ENCODE measurements at regions not wholly inside any gene's neighbourhood (a gene's known extent, or its start where the extent isn't known, plus 50 kb on each side); places are given as distances from the start of the nearest gene placed in this dataset.
"Not testable (repeated sequence)": the region's sequence is repeated elsewhere in the genome, so short reads cannot be mapped to it uniquely, and the experiment has no call there.

DNA sequence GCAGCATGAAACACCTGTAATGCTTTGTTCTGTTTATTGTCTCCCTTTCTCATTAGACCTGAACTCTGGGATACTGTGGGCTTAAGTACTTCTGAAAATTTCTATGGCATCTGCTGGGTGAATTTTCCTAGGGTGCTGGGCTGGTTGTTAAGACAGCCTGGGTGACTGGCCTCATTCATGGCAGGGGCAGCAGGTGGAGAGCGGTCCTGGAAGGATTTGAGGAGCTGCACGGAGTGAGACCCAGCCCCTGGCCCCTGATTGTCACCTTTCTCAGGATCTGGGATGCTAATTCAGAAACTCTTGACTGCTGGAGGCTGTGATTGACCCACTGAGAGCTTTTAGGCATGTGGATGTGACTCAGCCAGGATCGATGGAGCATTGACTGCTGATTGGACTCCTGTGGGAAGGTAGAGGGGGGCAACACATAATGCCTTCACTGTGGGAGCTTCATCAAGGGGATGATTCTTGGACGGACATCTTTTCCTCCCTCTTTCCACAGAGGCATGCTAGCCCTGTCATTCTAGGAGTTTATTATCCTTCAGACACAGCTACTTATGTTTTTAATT lies 252.0 kb downstream of the GOLGA6L6 start:
- peak; percentile 38 for DNase-seq (ENCODE audit: low spot score)

DNA sequence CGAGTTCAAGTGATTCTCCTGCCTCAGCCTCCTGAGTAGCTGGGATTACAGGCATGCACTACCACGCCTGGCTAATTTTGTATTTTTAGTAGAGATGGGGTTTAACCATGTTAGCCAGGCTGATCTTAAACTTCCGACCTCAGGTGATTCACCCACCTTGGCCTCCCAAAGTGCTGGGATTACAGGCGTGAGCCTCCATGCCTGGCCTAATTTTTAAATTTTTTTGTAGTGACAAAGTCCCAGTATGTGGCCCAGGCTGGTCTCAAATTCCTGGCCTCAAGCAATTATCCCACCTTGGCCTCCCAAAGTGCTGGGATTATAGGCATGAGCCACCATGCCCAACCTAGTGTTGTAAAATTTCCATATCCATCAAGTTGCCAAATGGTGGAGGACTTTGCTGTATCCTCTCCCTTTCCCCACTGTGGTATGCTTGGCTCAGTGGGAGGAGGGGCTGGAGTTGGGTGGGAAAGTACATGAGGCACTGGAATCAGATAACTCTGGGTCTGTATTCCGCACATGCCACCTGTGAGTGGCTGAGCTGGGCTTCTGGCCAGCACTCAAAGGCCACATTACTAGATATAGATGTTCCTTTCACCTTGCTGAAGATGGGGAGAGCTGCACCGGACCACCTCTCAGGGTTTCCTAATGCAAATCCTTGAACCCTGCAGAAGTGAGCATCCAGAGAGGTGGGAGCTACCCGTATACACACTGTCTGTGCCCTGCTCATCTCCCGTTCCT lies 252.6 kb downstream of the GOLGA6L6 start:
- DNase-seq (ENCODE audit: low spot score): peak; percentile 40

DNA sequence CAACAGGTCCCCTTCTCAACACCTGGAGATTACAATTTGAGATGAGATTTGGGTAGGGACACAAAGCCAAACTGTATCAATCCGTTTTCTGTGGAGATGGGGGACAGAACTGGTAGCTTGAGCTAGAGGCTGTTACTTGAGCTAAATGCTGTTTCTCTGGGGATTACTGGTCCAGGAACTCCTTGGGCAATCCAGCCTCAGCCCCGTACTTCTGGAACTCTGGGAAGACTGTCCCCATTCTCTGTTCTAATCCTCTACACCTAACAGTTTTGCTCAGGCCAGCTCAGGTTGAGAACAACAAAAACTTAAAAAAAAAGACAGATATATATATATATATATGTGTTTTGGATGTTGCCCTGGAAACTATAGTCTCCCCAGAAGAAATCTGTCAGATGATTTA lies 255.0 kb downstream of the GOLGA6L6 start:
- DNase-seq (ENCODE audit: low spot score): peak; percentile 10

DNA sequence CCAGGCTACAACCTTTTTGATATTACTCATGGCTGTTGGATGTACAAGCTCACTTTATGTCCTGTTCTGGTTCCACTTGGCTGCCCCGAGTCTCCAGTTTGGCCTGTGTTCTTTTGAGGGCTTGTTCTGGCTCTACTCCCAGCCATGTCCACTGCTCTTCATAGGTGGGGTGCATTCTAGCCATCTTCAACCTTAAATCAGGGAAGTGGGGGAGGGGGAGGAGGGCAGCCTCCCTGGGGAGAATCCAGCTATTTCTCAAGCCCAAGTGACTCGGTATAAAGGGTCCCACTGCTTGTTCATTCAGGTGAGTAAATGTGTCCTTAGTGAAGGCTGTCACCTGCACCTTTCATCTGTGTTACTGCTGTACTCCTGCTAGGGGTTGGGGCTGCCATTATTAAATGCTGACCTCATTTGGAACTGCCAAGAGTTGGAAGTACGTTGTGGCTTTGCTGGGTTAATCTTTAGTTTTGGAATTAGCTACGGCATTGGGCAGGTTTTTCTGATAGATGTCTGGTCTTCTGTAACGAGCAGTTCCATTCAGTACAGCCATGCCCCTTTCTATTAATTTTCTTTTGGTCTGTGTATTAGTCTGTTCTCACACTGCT lies 255.8 kb downstream of the GOLGA6L6 start:
- peak; percentile 34 for DNase-seq (ENCODE audit: low spot score)

DNA sequence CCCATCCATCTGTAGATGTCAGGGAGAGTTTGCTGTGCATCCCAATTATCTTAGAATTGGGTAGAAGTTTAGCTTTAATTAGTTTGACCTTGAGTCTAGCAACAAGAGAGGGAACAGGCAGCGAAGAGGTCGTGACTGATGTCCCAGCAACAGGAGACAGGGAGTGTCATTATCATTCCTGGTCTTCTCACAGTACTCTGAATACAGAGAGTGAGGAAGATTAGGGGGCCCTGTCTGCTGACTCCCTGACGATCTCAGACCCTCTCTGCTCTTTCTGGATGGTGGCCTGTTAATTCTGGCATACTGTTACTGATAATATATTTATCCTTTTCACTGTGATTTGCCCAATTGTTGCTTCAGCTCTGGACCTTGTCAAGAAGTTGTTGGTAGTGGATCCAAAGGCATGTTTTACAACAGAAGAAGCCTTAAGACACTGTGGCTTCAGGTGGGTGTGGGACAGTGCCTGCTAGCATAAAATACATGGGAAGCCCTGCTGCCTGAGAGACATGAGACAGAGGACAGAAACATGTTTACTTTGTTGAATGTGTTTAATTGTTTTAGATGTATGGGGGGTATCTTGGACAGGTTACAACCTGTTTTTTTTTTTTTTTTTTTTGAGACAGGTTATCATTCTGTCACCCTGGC lies 256.6 kb downstream of the GOLGA6L6 start:
- DNase-seq (ENCODE audit: low spot score): peak; percentile 20

DNA sequence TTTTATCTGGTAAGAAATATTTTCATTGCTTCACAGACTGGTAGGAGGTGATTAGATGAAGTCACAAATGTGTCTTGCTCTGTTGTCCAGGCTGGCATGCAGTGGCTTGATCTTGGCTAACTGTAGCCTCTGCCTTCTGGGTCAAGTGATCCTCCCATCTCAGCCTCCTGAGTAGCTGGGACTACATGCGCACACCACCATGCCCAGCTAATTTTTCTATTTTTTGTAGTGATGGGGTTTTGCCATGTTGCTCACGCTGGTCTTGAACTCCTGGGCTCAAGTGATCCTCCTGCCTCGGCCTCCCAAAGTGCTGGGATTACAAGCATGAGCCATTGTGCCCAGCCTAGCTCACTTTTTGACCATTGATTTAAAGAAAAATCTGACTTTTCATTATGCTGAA lies 257.9 kb downstream of the GOLGA6L6 start:
- peak; percentile 15 for DNase-seq (ENCODE audit: low spot score)

DNA sequence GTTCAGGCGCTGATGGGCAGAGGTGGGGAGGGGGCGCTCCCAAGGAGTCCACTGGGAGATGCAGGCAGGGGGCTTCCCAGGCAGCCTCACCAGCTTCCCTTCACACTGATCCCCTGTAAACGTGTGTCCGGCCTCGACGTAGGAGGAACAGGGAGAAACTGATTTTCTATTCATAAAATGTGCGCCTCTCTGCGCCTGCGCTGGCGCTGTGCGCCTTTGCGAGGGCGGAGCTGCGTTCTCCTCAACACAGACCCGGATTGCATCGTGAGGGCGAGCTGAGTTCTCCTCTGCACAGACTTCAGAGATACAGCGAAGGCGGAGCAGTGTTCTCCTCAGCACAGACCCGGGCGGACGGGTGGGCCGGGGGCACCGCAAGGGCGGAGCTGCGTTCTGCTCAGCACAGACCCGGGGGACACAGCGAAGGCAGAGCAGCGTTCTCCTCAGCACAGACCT lies 259.1 kb downstream of the GOLGA6L6 start:
- DNase-seq (ENCODE audit: low spot score): not testable (repeated sequence)

DNA sequence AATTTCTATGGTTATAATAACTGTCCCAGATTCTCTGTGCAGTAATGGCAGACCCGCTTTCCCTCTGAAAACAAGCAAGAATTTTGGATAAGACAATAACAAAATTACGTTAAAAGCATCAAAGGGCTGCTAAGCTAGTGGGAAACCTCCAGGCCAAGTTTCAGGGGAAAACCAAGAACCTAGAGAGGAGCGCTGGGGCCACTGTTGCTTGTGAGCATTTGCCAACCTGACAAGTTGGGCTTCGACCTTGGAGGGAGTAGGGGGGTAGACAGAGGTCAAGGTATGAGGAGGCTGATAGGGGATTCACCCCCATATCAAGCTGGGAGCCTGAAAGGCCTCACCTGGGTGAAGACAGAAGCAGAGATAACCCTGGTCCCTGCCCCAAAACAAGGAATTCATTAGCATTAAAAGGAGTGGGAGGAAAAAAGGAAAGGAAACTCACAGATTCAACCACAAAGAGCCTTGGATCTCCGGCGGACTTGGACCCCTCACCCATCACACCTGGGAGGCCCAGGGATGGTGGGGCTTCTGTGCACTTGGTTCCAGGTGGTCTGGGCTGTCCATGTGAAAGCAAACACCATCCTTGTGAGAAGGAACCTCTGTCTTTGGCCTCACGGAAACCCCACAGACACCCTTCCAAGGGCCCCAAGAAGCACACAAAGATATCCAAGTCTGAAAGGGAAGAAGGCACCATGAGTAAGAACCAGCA lies 259.9 kb downstream of the GOLGA6L6 start:
- DNase-seq (ENCODE audit: low spot score): not testable (repeated sequence)

DNA sequence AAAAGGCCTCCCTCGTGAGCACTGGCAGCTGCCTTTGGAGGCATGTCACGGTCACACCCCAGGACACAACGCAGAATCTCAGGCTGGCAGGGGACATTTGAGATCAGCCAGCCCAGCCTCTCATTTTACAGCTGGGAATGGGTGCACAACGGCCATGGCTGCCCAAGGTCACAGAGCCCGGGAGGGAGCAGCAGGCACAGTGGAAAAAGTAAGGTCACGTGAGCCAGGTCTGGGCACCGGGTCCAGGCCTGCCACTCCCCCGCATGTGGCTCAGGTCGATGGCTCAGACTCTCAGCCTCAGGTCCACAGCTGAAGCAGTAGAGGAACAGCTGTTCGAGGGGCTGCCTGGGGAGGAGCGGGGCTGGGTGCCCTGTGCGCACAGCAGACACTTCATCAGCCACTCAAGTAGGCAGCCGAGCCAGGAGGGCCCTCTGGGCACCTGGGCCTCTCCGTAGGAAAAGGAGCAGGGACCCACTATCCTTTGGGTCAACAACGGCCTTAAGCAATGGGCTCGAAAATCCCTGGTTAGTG lies 260.6 kb downstream of the GOLGA6L6 start:
- no peak for DNase-seq (ENCODE audit: low spot score)

DNA sequence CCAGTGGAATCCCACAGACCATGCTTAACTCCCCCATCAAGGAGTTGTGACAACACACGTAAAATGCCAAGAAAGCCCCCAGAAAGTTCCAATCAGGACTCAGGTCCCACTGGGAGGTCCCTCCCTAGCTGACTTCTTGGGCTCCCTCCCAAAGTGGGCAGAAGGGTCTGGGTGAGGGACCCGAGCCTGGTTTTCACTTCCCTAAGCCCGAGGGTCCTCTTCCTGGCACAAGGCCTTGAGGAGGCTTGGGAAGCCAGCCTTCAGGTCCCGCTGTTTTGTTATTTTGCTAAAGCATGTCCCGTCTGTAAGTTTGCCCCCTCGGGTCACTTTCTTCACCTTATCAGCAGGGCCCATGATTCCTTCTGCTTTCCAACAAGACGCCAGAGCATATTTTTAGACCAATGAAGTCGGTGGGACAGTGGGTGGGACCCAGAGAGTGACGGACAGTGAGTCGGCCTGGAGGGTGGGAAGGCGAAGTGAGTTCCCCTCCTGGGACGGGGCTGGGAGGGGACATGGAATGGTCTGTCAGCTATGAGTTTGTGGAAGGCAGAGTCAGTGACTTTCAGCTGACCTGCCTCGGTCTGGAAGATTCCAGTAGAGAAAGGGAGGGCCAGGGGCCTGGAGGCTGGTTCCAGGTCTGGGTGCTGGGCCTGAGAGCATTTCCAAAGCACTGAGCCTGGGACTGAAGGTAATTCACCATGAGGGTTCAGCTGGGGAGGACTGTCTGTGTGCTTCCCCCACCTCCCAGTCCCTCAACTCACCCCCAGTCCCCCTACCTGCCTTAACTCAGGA lies 261.3 kb downstream of the GOLGA6L6 start:
- DNase-seq (ENCODE audit: low spot score): not testable (repeated sequence)

DNA sequence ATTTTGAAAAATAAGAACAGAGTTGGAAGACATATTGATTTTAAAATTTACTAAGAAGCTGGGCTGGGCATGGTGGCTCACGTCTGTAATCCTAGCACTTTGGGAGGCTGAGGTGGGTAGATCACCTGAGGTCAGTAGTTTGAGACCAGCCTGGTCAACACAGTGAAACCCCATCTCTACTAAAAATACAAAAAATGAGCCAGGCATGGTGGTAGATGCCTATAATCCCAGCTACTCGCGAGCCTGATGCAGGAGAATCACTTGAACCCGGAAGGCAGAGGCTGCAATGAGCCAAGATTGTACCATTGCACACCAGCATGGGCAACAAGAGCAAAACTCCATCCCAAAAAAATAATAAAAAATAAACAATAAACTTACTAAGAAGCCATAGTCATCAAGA lies 262.5 kb downstream of the GOLGA6L6 start:
- not testable (repeated sequence) for DNase-seq (ENCODE audit: low spot score)

DNA sequence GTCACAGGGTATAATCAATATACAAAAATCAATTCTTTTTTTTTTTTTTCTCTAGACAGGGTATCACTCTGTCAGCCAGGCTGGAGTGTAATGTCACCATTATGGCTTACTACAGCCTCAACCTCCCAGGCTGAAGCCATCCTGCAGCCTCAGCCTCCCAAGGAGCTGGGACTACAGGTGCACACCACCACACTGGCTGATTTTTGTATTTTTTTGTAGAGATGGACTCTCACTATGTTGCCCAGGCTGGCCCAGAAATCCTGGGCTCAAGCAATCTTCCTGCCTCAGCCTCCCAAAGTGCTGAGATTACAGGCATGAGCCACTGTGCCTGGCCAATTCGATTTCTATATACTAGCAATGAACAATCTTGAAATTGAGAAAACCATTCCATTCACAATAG lies 263.2 kb downstream of the GOLGA6L6 start:
- DNase-seq (ENCODE audit: low spot score): not testable (repeated sequence)

DNA sequence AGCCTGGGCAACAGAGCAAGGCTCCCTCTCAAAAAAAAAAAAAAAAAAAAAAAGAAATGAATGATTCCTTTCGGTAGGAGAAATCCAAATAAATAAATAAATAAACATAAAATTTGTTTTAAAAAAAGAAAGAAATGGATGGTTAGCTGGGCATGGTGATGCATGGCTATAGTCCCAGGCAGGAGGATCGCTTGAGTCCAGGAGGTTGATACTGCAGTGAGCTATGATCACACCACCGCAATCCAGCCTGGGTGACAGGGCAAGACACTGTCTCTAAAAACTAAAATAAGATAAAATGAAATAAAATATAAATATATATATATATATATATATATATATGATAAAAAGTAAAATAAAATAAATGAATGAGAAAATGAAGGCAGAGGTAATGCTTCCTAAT lies 264.1 kb downstream of the GOLGA6L6 start:
- DNase-seq (ENCODE audit: low spot score): not testable (repeated sequence)

DNA sequence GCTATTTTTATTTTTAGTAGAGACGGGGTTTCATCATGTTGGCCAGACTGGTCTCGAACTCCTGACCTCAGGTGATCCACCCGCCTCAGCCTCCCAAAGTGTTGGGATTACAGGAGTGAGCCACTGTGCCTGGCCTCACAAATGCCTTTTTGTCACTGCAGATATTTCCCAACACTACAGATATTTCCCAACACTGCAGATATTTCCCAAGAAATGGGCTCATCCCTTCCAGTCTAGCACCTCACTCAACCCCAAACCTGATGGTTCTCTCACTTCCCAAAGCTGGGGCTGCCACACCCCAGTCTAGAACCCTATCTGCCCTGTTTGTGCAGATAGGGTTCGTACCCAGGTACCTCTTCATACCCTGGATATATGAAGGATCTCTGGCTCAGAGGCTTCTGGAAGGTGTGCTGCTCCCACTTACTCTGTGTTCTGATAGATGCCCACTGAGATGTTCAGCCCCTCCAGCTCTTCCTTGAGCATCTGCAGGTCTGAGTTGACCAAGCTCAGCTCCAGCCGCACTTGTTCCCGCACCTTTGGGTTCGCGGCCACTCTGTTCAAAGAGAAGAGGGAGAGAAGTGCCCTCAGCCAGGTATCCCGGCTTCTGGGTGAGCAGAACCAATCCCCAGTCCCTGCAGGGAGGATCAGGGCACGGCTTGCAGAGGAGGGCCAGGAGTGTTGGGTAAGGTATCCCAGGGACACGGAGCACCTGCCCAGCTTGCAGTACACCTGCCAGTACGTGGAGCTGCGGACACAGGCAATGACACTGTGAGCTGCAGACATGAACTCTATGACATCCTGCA lies 265.1 kb downstream of the GOLGA6L6 start:
- not testable (repeated sequence) for DNase-seq (ENCODE audit: low spot score)

DNA sequence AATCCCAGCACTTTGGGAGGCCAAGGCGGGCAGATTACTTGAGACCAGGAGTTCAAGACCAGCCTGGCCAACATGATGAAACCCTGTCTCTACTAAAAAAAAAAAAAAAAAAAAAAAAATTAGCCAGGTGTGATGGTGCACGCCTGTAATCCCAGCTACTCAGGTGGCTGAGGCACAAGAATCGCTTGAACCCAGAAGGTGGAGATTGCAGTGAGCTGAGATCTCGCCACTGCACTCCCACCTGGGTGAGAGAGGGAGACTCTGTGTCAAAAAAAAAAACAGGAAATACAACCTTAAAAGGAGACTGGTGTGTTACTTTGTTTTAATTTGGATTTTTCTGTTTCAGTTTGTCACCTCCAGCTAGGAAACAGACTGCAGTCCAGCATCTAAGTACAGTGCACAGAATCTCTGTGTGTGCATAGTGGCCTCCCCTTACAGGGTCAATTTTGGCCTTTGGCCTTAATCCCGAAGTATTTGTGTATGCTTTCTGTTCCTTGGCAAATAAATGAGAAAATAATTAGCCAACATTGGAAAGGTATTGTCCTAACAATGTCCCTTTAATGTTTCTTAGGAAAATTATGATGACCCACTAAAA lies 266.1 kb downstream of the GOLGA6L6 start:
- DNase-seq (ENCODE audit: low spot score): not testable (repeated sequence)

DNA sequence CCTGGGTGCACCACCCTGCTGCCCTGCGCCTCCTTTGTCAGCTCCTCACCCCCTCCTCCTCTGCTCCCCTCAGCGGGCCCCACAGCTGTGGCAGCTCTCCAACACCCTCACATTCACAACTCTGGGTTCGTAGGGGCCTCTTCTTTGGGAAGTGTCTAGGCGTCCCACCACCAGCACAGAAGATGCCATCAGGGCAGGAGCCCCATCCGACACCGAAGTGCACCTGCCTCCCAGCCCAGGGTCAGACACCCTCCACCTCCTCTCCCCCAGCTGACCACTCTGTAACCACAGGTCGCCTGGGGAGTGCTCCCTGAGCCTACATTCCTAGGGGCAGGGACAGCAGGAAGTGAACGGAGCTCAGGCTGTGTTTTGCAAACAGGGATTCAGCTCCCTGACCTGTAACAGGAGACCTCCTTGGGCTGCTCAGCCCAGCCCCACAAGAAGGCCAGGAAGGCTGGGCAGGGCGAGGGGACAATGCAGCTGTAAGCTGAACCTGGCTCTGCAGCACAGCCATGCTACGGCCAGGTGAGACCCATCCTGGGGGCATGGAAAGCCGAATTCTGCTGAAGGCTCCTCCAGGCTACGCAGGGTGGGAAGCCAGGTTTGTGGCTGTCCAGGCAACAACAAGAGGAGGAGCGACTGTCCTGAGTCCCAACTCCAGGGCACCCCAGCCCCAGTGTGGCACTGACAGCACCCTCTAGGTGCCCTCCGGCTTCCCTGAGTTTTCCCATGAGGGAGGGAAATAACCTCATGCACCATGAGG lies 269.0 kb downstream of the GOLGA6L6 start:
- DNase-seq (ENCODE audit: low spot score): no peak

DNA sequence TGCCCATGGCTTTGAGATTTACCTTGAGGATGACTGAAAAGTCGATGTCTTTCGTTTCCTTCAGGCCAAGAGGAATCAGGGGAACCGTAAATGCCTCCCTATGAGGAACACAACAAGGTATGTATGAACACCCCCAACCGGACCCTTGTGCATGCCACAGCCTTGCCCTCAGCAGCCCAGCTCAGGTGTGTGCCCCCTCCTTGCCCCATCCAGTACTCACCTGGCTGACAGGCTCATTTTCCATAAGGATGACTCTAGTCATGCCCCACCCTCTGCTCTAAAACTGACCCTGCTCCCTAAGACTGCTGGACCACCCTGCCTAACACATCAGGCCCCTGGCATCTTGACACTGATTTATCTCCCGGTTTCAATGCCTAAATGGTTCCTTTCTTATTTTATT lies 270.0 kb downstream of the GOLGA6L6 start:
- DNase-seq (ENCODE audit: low spot score): no peak

DNA sequence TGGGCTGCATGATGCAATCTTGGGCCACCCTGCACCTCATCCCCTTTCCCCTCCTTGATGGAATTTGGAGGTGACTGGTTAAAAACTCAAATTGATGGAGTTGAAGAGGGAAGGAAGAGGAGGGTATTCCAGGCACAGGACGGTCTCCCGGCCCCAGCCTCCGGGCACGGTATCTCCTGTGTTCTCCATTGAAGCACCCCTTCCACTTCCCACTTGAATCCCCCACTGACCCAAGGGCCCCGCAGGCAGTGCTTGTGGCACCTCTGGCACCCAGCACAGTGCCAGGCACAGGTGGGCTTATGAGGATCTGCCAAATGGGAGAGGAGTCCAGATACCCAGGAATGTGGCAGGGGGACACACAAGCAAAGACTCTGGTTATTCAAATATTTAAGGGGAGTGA lies 271.6 kb downstream of the GOLGA6L6 start:
- DNase-seq (ENCODE audit: low spot score): not testable (repeated sequence)

DNA sequence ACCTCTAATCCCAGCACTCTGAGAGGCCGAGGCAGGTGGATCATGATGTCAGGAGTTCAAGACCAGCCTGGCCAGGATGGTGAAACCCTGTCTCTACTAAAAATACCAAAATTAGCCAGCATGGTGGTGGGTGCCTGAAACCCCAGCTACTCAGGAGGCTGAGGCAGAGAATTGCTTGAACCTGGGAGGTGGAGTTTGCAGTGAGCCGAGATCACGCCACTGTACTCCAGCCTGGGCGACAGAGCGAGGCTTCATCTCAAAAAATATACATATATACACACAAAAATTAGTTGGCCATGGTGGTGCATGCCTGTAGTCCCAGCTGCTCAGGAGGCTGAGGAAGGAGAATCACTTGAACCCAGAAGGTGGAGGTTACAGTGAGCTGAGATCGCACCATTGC lies 273.6 kb downstream of the GOLGA6L6 start:
- DNase-seq (ENCODE audit: low spot score): not testable (repeated sequence)

Data from ureter (tissue), 1 donor.